ENCODE measurements at regions not wholly inside any gene's neighbourhood (a gene's known extent, or its start where the extent isn't known, plus 50 kb on each side); places are given as distances from the start of the nearest gene placed in this dataset.

DNA sequence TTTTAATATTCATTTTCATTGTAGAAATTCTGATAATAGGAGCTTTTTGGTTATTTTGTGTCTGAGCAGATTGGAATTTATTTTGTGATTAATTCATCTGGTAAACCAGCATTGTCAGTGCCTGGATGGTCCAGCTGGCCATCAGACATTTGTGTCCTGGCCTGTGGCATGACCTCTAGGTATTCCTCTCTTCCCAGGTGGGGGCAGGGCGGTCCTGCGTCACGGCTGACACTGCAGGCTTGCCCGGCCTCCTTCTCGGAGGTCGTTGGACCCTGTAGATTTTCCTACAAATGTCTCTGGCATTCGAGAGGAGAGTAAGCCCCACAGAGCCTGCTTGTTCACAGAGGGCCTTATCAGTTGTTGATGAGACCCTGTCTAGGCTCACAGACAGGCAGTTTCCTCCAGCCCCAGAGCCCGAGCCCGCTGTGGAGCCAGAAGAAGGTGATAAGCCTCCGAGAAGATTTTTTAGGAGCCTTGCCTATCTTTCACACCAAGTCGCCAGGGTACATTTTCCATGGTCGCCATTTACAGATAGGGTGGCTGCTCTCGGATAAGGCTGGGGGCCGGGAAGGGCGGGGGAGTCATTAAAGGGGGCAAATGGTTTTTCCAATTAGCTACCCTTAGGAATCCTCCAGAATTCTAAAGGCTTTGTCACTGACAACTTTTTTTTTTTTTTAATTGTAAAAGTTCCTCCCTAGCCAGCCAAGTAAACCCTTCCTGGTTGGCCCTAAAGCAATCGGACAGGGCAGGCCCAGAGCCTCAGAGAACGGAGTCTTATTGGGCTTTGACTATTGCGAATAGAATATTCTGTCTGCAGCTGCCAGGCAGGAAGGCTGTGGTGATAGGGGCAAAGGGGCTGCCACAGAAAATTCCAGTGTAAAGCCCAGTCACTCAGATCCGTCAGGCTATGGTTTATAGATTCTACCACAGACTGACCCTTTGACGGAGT is 78.1 kb upstream of the TBX20 start:
- no peak for DNase-seq

DNA sequence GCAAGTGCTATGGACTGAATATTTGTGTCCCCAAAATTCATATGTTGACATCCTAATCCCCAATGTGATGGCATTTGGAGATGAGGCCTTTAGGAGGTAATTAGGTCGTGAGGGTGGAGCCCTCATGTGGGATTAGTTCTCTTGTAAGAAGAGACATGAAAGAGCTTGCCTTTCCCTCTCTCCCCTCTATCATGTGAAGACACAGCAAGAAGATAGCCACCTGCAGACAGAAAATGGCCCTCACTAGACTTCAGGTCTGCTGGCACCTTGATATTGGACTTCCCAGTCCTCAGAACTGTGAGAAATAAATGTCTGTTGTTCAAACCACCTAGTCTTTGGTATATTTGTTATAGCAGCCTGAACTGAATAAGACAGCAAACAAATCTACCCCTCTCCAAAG is 75.1 kb upstream of the TBX20 start:
- DNase-seq, result no peak

DNA sequence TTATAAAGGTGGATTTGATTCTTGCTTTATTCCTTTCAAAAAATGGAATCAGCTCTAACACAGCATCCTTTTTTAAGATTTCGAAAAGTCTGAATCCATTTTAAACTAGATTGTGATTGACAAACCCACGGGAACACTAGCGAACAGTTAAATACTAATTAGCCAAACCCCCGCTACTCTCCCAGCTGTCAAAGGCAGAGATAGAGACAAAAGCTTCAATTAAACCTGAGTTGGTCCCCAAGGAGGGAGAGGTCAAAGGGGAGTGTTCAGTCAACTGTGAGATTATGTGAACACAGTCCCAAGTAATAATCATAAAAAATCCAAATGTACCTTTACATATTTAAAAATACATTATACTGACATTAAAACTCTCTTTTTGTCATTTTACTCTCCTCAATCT is 65.7 kb upstream of the TBX20 start:
- no peak for DNase-seq

DNA sequence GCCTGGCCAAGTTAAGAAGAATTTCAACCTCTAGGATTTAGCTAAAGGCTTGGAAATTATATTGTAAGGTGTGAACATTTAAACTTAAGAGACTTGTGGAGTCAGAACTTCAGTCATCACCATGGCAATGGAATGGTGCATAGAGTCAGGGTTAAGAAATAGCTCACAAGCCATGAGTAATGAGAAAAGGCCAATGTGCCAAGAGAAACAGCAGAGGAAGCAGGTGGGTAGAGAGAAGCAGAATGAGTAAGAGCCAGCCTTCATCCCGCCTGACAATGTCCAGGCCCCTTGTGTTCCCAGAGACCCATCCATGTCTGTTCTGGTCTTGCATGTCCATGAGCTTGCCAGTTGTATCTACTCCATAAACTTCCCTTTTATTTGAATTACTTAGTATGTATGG is 62.6 kb upstream of the TBX20 start:
- no peak for DNase-seq

DNA sequence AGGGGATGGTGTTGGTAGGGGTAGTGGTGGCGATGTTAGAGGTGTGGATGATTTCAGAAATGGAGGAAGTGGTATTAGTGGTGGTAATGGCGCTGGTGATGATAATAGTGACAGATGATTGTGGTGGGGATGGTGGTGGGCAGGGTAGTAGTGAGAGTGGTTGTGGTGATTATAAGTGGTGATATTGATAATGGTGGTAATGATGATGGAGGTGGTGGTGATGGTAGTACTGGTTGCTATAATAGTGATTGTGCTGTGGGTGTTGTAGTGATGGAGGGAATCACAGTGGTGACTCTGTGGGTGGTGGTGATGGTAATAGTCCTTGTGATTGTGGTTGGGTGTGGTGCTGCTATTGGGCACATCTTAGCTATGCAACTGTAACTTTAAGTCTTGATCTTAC is 61.6 kb upstream of the TBX20 start:
- DNase-seq, result no peak

DNA sequence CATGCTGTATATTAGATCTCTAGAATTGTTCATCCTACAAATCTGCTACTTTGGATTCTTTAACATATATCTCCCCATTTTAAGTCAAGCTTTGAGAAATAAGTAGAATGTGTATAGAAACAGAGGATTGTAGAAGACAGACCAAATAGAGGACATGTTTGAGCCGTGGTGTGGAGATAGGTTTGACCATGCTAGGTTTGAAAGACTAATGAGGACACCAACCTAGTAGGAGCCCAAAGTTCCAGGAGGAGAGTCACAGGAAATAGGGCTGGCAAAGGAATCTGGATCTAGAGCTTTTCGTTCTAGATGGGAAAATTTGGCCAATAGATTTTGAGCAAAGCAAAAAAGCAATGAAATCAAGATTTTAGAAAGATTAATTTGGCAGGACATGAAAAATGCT is 60.5 kb upstream of the TBX20 start:
- no peak for DNase-seq

DNA sequence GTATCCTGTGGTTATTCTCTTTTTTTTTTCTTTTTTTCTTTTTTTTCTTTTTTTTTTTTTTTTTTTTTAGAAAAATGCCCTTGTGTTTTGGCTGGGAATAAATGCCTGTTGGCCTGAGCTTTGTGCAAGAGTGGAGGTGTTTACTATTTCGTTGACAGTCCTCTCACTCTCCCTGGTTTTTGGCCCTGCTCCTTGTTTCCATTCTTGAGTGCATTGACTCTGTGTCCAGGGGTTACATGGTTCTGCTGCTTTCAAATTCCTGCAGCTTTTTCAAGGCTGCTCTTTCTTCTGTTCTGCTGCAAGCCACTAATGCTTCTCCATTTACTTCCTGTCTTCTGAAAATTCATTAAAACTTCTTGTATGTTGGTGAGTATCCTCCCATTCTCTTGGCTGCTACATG is 59.7 kb upstream of the TBX20 start:
- DNase-seq, result no peak

All from CD4-positive, alpha-beta T cell treated with Interleukin-12 subunit alpha and Interleukin-12 subunit beta, for 1 hour (primary cell).